HG02885 (cell line): ENCODE measurements at regions not wholly inside any gene's neighbourhood (a gene's known extent, or its start where the extent isn't known, plus 50 kb on each side); places are given as distances from the start of the nearest gene placed in this dataset.

ENCODE experiments used
- ATAC-seq: cut with Tn5 transposase; IDR thresholded peaks from one replicate; pipeline ENCODE4 v1.9.1; 2021; ENCODE audit warnings: mild to moderate bottlenecking; ENCODE audit not compliant: unreplicated experiment, poor library complexity

GRCh38 chr10:128448796-128449195 lies 322.6 kb upstream of the MKI67 start:
- no peak for ATAC-seq

GRCh38 chr10:128451879-128452278 lies 325.7 kb upstream of the MKI67 start:
- no peak for ATAC-seq

- ATAC-seq: no peak
Observed at GRCh38 chr10:128456271-128456670, 330.0 kb upstream of the MKI67 start.

- ATAC-seq: no peak
Observed at GRCh38 chr10:128457136-128457535, 330.9 kb upstream of the MKI67 start.

GRCh38 chr10:128461991-128462390 lies 335.8 kb upstream of the MKI67 start:
- ATAC-seq: no peak

GRCh38 chr10:128462844-128463243 lies 336.6 kb upstream of the MKI67 start:
- ATAC-seq: no peak

GRCh38 chr10:128463991-128464760 lies 338.0 kb upstream of the MKI67 start:
- no peak for ATAC-seq

- ATAC-seq: no peak
Observed at GRCh38 chr10:128465697-128466096, 339.5 kb upstream of the MKI67 start.

GRCh38 chr10:128466831-128467371 lies 340.7 kb upstream of the MKI67 start:
- no peak for ATAC-seq

- ATAC-seq: no peak
Observed at GRCh38 chr10:128468462-128468861, 342.2 kb upstream of the MKI67 start.

- no peak for ATAC-seq
Observed at GRCh38 chr10:128469515-128469914, 343.3 kb upstream of the MKI67 start.

GRCh38 chr10:128470321-128470965 lies 344.2 kb upstream of the MKI67 start:
- no peak for ATAC-seq

- no peak for ATAC-seq
Observed at GRCh38 chr10:128471151-128471550, 344.9 kb upstream of the MKI67 start.

GRCh38 chr10:128472196-128472595 lies 346.0 kb upstream of the MKI67 start:
- ATAC-seq: no peak

GRCh38 chr10:128473396-128473795 lies 347.2 kb upstream of the MKI67 start:
- ATAC-seq: no peak

- ATAC-seq: no peak
Observed at GRCh38 chr10:128473911-128474310, 347.7 kb upstream of the MKI67 start.

- ATAC-seq: no peak
Observed at GRCh38 chr10:128474571-128474970, 348.3 kb upstream of the MKI67 start.

- ATAC-seq: no peak
Observed at GRCh38 chr10:128475686-128476367, 349.6 kb upstream of the MKI67 start.

GRCh38 chr10:128476368-128476725 lies 350.1 kb upstream of the MKI67 start:
- no peak for ATAC-seq

GRCh38 chr10:128476845-128477244 lies 350.6 kb upstream of the MKI67 start:
- no peak for ATAC-seq

- ATAC-seq: no peak
Observed at GRCh38 chr10:128480601-128481000, 354.4 kb upstream of the MKI67 start.
